ENCODE measurements at regions not wholly inside any gene's neighbourhood (a gene's known extent, or its start where the extent isn't known, plus 50 kb on each side); places are given as distances from the start of the nearest gene placed in this dataset.

DNA sequence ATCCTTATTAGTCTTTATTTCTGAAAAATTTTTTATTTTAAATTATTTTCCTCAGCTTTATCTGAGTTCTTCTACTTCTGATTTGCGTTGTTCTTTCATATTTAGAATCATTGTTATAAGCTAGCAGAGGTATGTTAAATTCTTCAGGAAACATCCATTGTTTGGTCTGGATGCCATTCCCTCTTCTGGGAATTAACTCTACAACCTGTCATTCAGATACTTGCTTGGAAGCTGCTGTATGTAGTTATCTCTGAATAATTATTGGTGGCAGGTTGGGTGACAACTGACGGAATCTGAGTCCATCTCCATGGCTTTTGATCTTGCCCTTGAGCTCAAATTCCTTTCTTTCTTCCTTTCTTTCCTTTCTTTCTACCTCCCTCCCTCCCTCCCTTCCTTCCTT, 61.9 kb downstream of the DDIT4L start:
- TF ChIP-seq EZH2 (IDR thresholded peaks at IDR 0.05; ENCODE audit: insufficient read depth, low read length) (no peak), CTCF (IDR thresholded peaks at IDR 0.05; ENCODE audit: insufficient read depth, low read depth, low read length) (no peak)
- Histone ChIP-seq H3K27ac (ENCODE audit: low read depth, low read length) (no peak overlapping the region), H3K9me3 (ENCODE audit: insufficient read depth, low read depth, low read length) (no peaks in the 10 kb centered on the region), H4K20me1 (ENCODE audit: insufficient read depth, low read length) (no peaks in the 10 kb centered on the region), H3K9ac (ENCODE audit: low read length) (no peak overlapping the region), H2AFZ (ENCODE audit: low read depth, low read length) (no peak overlapping the region), H3K4me2 (ENCODE audit: low read length) (no peak overlapping the region), H3K4me1 (ENCODE audit: insufficient read depth, low read length) (no peaks in the 10 kb centered on the region), H3K27me3 (ENCODE audit: insufficient read depth, low read length) (no peaks in the 10 kb centered on the region), H3K36me3 (ENCODE audit: insufficient read depth, low read length) (no peaks in the 10 kb centered on the region), H3K79me2 (ENCODE audit: insufficient read depth, low read length) (no peaks in the 10 kb centered on the region), H3K4me3 (ENCODE audit: insufficient read depth, low read depth, low read length) (no peak overlapping the region)
- Mint-ChIP-seq H3K4me3 (ENCODE audit: unreplicated experiment) (no peak overlapping the region), H3K4me1 (ENCODE audit: low read depth, unreplicated experiment) (no peaks in the 10 kb centered on the region), H3K36me3 (ENCODE audit: low read depth, unreplicated experiment) (no peaks in the 10 kb centered on the region), H3K27me3 (ENCODE audit: low read depth, unreplicated experiment) (no peaks in the 10 kb centered on the region), H3K27ac (ENCODE audit: unreplicated experiment) (no peak overlapping the region), H3K9me3 (ENCODE audit: unreplicated experiment) (peaks cover 6% of the 10 kb centered on the region)
- FAIRE-seq (no peak), DNase-seq (ENCODE audit: low read depth) (no peak)

DNA sequence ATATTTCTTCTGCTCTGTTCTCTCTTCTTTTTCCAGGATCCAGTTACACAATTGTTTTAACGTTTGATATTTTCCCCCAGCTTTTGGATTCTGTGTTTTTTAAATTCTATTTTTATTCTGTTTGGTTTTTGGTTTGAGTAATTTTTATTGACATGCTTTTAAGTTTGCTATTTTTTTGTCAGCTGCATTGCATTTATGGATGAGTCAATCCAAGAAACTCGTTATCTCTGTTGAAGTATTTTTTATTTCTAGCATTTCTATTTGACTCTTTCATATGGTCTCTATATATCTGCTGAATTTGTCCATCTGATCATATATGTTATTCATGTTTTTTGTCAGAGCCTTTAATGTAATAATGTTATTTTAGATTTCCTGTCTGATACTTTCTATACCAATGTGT, 65.6 kb downstream of the DDIT4L start:
- Histone ChIP-seq H3K9ac (ENCODE audit: low read length) (no peak overlapping the region), H4K20me1 (ENCODE audit: insufficient read depth, low read length) (no peaks in the 10 kb centered on the region), H3K4me1 (ENCODE audit: insufficient read depth, low read length) (no peaks in the 10 kb centered on the region), H3K27ac (ENCODE audit: low read depth, low read length) (no peak overlapping the region), H3K79me2 (ENCODE audit: insufficient read depth, low read length) (no peaks in the 10 kb centered on the region), H3K27me3 (ENCODE audit: insufficient read depth, low read length) (no peaks in the 10 kb centered on the region), H2AFZ (ENCODE audit: low read depth, low read length) (no peak overlapping the region), H3K4me2 (ENCODE audit: low read length) (no peak overlapping the region), H3K9me3 (ENCODE audit: insufficient read depth, low read depth, low read length) (no peaks in the 10 kb centered on the region), H3K36me3 (ENCODE audit: insufficient read depth, low read length) (no peaks in the 10 kb centered on the region), H3K4me3 (ENCODE audit: insufficient read depth, low read depth, low read length) (no peak overlapping the region)
- FAIRE-seq, result no peak
- Mint-ChIP-seq H3K36me3 (ENCODE audit: low read depth, unreplicated experiment) (no peaks in the 10 kb centered on the region), H3K4me1 (ENCODE audit: low read depth, unreplicated experiment) (no peaks in the 10 kb centered on the region), H3K27me3 (ENCODE audit: low read depth, unreplicated experiment) (no peaks in the 10 kb centered on the region), H3K9me3 (ENCODE audit: unreplicated experiment) (peaks cover 6% of the 10 kb centered on the region), H3K4me3 (ENCODE audit: unreplicated experiment) (no peak overlapping the region), H3K27ac (ENCODE audit: unreplicated experiment) (no peak overlapping the region)
- TF ChIP-seq EZH2 (IDR thresholded peaks at IDR 0.05; ENCODE audit: insufficient read depth, low read length) (no peak), CTCF (IDR thresholded peaks at IDR 0.05; ENCODE audit: insufficient read depth, low read depth, low read length) (no peak)
- DNase-seq (ENCODE audit: low read depth), result no peak

DNA sequence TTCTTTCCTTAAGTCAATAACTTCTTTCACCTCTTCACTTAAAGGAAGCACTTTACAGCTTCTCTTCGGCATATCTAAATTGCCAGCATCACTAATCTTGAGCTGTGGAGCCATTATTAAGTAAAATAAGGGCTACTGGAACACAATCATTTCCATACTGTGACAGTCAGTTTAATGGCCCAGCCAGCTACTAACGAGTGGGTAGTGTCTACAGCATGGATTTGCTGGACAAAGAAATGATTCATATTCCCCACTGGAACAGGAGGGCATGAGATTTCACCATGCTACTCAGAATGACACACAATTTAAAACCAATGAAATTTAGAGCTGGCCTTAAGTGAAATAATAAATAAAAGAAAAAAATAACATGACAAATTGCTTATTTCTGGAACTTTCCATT, 72.1 kb downstream of the DDIT4L start:
- Histone ChIP-seq H3K9me3 (ENCODE audit: insufficient read depth, low read depth, low read length) (no peaks in the 10 kb centered on the region), H3K27ac (ENCODE audit: low read depth, low read length) (no peak overlapping the region), H3K9ac (ENCODE audit: low read length) (no peak overlapping the region), H3K4me3 (ENCODE audit: insufficient read depth, low read depth, low read length) (no peak overlapping the region), H3K79me2 (ENCODE audit: insufficient read depth, low read length) (no peaks in the 10 kb centered on the region), H3K27me3 (ENCODE audit: insufficient read depth, low read length) (no peaks in the 10 kb centered on the region), H2AFZ (ENCODE audit: low read depth, low read length) (no peak overlapping the region), H4K20me1 (ENCODE audit: insufficient read depth, low read length) (no peaks in the 10 kb centered on the region), H3K36me3 (ENCODE audit: insufficient read depth, low read length) (no peaks in the 10 kb centered on the region), H3K4me1 (ENCODE audit: insufficient read depth, low read length) (no peaks in the 10 kb centered on the region), H3K4me2 (ENCODE audit: low read length) (no peak overlapping the region)
- TF ChIP-seq CTCF (IDR thresholded peaks at IDR 0.05; ENCODE audit: insufficient read depth, low read depth, low read length), result no peak
- TF ChIP-seq EZH2 (IDR thresholded peaks at IDR 0.05; ENCODE audit: insufficient read depth, low read length), result no peak
- DNase-seq (ENCODE audit: low read depth) (no peak), FAIRE-seq (no peak)
- H3K9me3 Mint-ChIP-seq (ENCODE audit: unreplicated experiment), result no peaks in the 10 kb centered on the region
- peaks cover 2% of the 10 kb centered on the region for H3K27me3 Mint-ChIP-seq (ENCODE audit: low read depth, unreplicated experiment)
- H3K36me3 Mint-ChIP-seq (ENCODE audit: low read depth, unreplicated experiment), result no peaks in the 10 kb centered on the region
- H3K27ac Mint-ChIP-seq (ENCODE audit: unreplicated experiment), result no peak overlapping the region
- H3K4me3 Mint-ChIP-seq (ENCODE audit: unreplicated experiment), result no peak overlapping the region
- H3K4me1 Mint-ChIP-seq (ENCODE audit: low read depth, unreplicated experiment), result peaks cover 4% of the 10 kb centered on the region

Measured in astrocyte (in vitro differentiated cells and primary cell).